ENCODE measurements at regions not wholly inside any gene's neighbourhood (a gene's known extent, or its start where the extent isn't known, plus 50 kb on each side); places are given as distances from the start of the nearest gene placed in this dataset.

GRCh38 chr4:60134099-60134498 is 1066.0 kb upstream of the ADGRL3 start:
- H3K4me1 ChIP-seq (ENCODE audit: insufficient read depth): no peaks in the 10 kb centered on the region
- no peaks in the 10 kb centered on the region for H3K27me3 Mint-ChIP-seq (ENCODE audit: insufficient read depth, low read depth, poor library complexity)
- H3K27ac Mint-ChIP-seq: no peak overlapping the region
- no peak for TF ChIP-seq CREB1 (CRISPR knock-in tag; IDR thresholded peaks at IDR 0.05; ENCODE audit: low read depth)
- no peak for TF ChIP-seq STAT1 (IDR thresholded peaks at IDR 0.05; ENCODE audit: unreplicated experiment)
- TF ChIP-seq, protein P1, sequence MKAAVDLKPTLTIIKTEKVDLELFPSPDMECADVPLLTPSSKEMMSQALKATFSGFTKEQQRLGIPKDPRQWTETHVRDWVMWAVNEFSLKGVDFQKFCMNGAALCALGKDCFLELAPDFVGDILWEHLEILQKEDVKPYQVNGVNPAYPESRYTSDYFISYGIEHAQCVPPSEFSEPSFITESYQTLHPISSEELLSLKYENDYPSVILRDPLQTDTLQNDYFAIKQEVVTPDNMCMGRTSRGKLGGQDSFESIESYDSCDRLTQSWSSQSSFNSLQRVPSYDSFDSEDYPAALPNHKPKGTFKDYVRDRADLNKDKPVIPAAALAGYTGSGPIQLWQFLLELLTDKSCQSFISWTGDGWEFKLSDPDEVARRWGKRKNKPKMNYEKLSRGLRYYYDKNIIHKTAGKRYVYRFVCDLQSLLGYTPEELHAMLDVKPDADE (IDR thresholded peaks at IDR 0.05): no peak
- TF ChIP-seq JUNB (IDR thresholded peaks at IDR 0.05; ENCODE audit: unreplicated experiment): no peak
- no peak for TF ChIP-seq CTCF (conservative IDR thresholded peaks at IDR 0.05; ENCODE audit: low read depth in 2 of 2)
- H4K20me1 ChIP-seq (replicated peaks; ENCODE audit: insufficient read depth): no peaks in the 10 kb centered on the region
- no peaks in the 10 kb centered on the region for H3K4me1 Mint-ChIP-seq
- no peak overlapping the region for H3K4me3 Mint-ChIP-seq
- H3F3A ChIP-seq (replicated peaks; ENCODE audit: low read depth): no peaks in the 10 kb centered on the region
- ATAC-seq: no peak
- H3K36me3 ChIP-seq (ENCODE audit: insufficient read depth): no peaks in the 10 kb centered on the region
- H3K79me2 ChIP-seq (replicated peaks; ENCODE audit: insufficient read depth): no peaks in the 10 kb centered on the region
- DNase-seq (ENCODE audit: low spot score): no peak
- no peak overlapping the region for H3K4me2 ChIP-seq
- no peaks in the 10 kb centered on the region for H3K9me2 ChIP-seq (ENCODE audit: insufficient read depth)
- H3K4me3 ChIP-seq: no peak overlapping the region
- H3K27me3 ChIP-seq (ENCODE audit: insufficient read depth): no peaks in the 10 kb centered on the region
- H2AFZ ChIP-seq: no peak overlapping the region
- no peaks in the 10 kb centered on the region for H3K36me3 Mint-ChIP-seq (ENCODE audit: low read depth)
- H3K9me3 Mint-ChIP-seq: no peaks in the 10 kb centered on the region
- no peak overlapping the region for H3K27ac ChIP-seq (ENCODE audit: low read depth)

- Mint-ChIP-seq H3K27ac (no peak overlapping the region), H3K36me3 (ENCODE audit: low read depth) (peaks cover 13% of the 10 kb centered on the region; the same call in 2 of the 3 replicates)
- no peaks in the 10 kb centered on the region for H3K4me1 ChIP-seq (ENCODE audit: insufficient read depth)
- TF ChIP-seq CREB1 (CRISPR knock-in tag; IDR thresholded peaks at IDR 0.05; ENCODE audit: low read depth) (no peak), NANOG (IDR thresholded peaks at IDR 0.05; ENCODE audit: borderline replicate concordance) (no peak), EZH2phosphoT487 (IDR thresholded peaks at IDR 0.05; ENCODE audit: unreplicated experiment) (no peak), POLR2AphosphoS5 (IDR thresholded peaks at IDR 0.05; ENCODE audit: low read depth) (no peak)
- TF ChIP-seq, protein P2, sequence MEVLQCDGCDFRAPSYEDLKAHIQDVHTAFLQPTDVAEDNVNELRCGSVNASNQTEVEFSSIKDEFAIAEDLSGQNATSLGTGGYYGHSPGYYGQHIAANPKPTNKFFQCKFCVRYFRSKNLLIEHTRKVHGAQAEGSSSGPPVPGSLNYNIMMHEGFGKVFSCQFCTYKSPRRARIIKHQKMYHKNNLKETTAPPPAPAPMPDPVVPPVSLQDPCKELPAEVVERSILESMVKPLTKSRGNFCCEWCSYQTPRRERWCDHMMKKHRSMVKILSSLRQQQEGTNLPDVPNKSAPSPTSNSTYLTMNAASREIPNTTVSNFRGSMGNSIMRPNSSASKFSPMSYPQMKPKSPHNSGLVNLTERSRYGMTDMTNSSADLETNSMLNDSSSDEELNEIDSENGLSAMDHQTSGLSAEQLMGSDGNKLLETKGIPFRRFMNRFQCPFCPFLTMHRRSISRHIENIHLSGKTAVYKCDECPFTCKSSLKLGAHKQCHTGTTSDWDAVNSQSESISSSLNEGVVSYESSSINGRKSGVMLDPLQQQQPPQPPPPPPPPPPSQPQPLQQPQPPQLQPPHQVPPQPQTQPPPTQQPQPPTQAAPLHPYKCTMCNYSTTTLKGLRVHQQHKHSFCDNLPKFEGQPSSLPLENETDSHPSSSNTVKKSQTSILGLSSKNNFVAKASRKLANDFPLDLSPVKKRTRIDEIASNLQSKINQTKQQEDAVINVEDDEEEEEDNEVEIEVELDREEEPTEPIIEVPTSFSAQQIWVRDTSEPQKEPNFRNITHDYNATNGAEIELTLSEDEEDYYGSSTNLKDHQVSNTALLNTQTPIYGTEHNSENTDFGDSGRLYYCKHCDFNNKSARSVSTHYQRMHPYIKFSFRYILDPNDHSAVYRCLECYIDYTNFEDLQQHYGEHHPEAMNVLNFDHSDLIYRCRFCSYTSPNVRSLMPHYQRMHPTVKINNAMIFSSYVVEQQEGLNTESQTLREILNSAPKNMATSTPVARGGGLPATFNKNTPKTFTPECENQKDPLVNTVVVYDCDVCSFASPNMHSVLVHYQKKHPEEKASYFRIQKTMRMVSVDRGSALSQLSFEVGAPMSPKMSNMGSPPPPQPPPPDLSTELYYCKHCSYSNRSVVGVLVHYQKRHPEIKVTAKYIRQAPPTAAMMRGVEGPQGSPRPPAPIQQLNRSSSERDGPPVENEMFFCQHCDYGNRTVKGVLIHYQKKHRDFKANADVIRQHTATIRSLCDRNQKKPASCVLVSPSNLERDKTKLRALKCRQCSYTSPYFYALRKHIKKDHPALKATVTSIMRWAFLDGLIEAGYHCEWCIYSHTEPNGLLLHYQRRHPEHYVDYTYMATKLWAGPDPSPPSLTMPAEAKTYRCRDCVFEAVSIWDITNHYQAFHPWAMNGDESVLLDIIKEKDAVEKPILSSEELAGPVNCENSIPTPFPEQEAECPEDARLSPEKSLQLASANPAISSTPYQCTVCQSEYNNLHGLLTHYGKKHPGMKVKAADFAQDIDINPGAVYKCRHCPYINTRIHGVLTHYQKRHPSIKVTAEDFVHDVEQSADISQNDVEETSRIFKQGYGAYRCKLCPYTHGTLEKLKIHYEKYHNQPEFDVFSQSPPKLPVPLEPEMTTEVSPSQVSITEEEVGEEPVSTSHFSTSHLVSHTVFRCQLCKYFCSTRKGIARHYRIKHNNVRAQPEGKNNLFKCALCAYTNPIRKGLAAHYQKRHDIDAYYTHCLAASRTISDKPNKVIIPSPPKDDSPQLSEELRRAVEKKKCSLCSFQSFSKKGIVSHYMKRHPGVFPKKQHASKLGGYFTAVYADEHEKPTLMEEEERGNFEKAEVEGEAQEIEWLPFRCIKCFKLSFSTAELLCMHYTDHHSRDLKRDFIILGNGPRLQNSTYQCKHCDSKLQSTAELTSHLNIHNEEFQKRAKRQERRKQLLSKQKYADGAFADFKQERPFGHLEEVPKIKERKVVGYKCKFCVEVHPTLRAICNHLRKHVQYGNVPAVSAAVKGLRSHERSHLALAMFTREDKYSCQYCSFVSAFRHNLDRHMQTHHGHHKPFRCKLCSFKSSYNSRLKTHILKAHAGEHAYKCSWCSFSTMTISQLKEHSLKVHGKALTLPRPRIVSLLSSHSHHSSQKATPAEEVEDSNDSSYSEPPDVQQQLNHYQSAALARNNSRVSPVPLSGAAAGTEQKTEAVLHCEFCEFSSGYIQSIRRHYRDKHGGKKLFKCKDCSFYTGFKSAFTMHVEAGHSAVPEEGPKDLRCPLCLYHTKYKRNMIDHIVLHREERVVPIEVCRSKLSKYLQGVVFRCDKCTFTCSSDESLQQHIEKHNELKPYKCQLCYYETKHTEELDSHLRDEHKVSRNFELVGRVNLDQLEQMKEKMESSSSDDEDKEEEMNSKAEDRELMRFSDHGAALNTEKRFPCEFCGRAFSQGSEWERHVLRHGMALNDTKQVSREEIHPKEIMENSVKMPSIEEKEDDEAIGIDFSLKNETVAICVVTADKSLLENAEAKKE (CRISPR knock-in tag; IDR thresholded peaks at IDR 0.05): no peak
- TF ChIP-seq, protein P3, sequence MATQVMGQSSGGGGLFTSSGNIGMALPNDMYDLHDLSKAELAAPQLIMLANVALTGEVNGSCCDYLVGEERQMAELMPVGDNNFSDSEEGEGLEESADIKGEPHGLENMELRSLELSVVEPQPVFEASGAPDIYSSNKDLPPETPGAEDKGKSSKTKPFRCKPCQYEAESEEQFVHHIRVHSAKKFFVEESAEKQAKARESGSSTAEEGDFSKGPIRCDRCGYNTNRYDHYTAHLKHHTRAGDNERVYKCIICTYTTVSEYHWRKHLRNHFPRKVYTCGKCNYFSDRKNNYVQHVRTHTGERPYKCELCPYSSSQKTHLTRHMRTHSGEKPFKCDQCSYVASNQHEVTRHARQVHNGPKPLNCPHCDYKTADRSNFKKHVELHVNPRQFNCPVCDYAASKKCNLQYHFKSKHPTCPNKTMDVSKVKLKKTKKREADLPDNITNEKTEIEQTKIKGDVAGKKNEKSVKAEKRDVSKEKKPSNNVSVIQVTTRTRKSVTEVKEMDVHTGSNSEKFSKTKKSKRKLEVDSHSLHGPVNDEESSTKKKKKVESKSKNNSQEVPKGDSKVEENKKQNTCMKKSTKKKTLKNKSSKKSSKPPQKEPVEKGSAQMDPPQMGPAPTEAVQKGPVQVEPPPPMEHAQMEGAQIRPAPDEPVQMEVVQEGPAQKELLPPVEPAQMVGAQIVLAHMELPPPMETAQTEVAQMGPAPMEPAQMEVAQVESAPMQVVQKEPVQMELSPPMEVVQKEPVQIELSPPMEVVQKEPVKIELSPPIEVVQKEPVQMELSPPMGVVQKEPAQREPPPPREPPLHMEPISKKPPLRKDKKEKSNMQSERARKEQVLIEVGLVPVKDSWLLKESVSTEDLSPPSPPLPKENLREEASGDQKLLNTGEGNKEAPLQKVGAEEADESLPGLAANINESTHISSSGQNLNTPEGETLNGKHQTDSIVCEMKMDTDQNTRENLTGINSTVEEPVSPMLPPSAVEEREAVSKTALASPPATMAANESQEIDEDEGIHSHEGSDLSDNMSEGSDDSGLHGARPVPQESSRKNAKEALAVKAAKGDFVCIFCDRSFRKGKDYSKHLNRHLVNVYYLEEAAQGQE (IDR thresholded peaks at IDR 0.05; ENCODE audit: unreplicated experiment): no peak
Measured at GRCh38 chr4:60155088-60155487, 1045.0 kb upstream of the ADGRL3 start.

More at GRCh38 chr4:60155088-60155487, 1045.0 kb upstream of the ADGRL3 start:
- no peaks in the 10 kb centered on the region for H4K20me1 ChIP-seq (replicated peaks; ENCODE audit: insufficient read depth)
- no peaks in the 10 kb centered on the region for H3F3A ChIP-seq (replicated peaks; ENCODE audit: low read depth)
- no peak overlapping the region for H3K27ac ChIP-seq (ENCODE audit: low read depth)
- H3K4me3 ChIP-seq: no peak overlapping the region
- Mint-ChIP-seq H3K27me3 (ENCODE audit: insufficient read depth, low read depth, poor library complexity) (no peaks in the 10 kb centered on the region), H3K4me3 (no peak overlapping the region), H3K4me1 (no peaks in the 10 kb centered on the region), H3K9me3 (peaks cover 20% of the 10 kb centered on the region)
- 0 out of 2 replicates have a peak, but pooled peaks cover 4% of the 10 kb centered on the region for H3K9me2 ChIP-seq (ENCODE audit: insufficient read depth)
- ATAC-seq (no peak), DNase-seq (ENCODE audit: low spot score) (no peak)
- H3K4me2 ChIP-seq: no peak overlapping the region
- no peaks in the 10 kb centered on the region for H3K36me3 ChIP-seq (ENCODE audit: insufficient read depth)
- H3K27me3 ChIP-seq (ENCODE audit: insufficient read depth): no peaks in the 10 kb centered on the region
- H3K79me2 ChIP-seq (replicated peaks; ENCODE audit: insufficient read depth): no peaks in the 10 kb centered on the region
- no peak overlapping the region for H2AFZ ChIP-seq
